ENCODE measurements at regions not wholly inside any gene's neighbourhood (a gene's known extent, or its start where the extent isn't known, plus 50 kb on each side); places are given as distances from the start of the nearest gene placed in this dataset.

GRCh38 chr4:151459375-151459774 lies 50.4 kb downstream of the FHIP1A start:
- Histone ChIP-seq H3K4me2 (ENCODE audit: low read length) (no peak overlapping the region), H3K79me2 (ENCODE audit: low read length) (no peaks in the 10 kb centered on the region), H3K4me1 (ENCODE audit: low read length) (no peaks in the 10 kb centered on the region)

GRCh38 chr4:151460434-151460833 lies 51.5 kb downstream of the FHIP1A start:
- Histone ChIP-seq H3K4me2 (ENCODE audit: low read length) (no peak overlapping the region), H3K27ac (ENCODE audit: low read length) (no peak overlapping the region), H3K27me3 (ENCODE audit: low read depth, low read length) (no peaks in the 10 kb centered on the region), H3K4me1 (ENCODE audit: low read length) (no peaks in the 10 kb centered on the region), H3K9ac (ENCODE audit: low read length) (no peak overlapping the region), H2AFZ (ENCODE audit: low read depth, low read length) (no peak overlapping the region), H3K4me3 (ENCODE audit: low read length) (no peak overlapping the region), H3K79me2 (ENCODE audit: low read length) (no peaks in the 10 kb centered on the region), H4K20me1 (ENCODE audit: insufficient read depth, low read length) (no peaks in the 10 kb centered on the region), H3K9me3 (ENCODE audit: insufficient read depth, low read length) (no peaks in the 10 kb centered on the region), H3K36me3 (replicated peaks; ENCODE audit: low read depth, low read length) (no peaks in the 10 kb centered on the region)
- TF ChIP-seq CTCF (IDR thresholded peaks at IDR 0.05; ENCODE audit: low read depth, low read length) (no peak), EZH2phosphoT487 (IDR thresholded peaks at IDR 0.05; ENCODE audit: low read depth) (no peak)

More at GRCh38 chr4:151459375-151459774, 50.4 kb downstream of the FHIP1A start:
- Histone ChIP-seq H3K4me3 (ENCODE audit: low read length) (no peak overlapping the region), H3K27me3 (ENCODE audit: low read depth, low read length) (no peaks in the 10 kb centered on the region), H3K9me3 (ENCODE audit: insufficient read depth, low read length) (no peaks in the 10 kb centered on the region), H3K27ac (ENCODE audit: low read length) (no peak overlapping the region), H3K9ac (ENCODE audit: low read length) (no peak overlapping the region), H4K20me1 (ENCODE audit: insufficient read depth, low read length) (no peaks in the 10 kb centered on the region), H2AFZ (ENCODE audit: low read depth, low read length) (no peak overlapping the region), H3K36me3 (replicated peaks; ENCODE audit: low read depth, low read length) (no peaks in the 10 kb centered on the region)
- TF ChIP-seq EZH2phosphoT487 (IDR thresholded peaks at IDR 0.05; ENCODE audit: low read depth), result no peak
- no peak for TF ChIP-seq CTCF (IDR thresholded peaks at IDR 0.05; ENCODE audit: low read depth, low read length)

GRCh38 chr4:151462554-151462953 lies 53.6 kb downstream of the FHIP1A start:
- Histone ChIP-seq H3K27me3 (ENCODE audit: low read depth, low read length) (no peaks in the 10 kb centered on the region), H3K4me1 (ENCODE audit: low read length) (no peaks in the 10 kb centered on the region), H4K20me1 (ENCODE audit: insufficient read depth, low read length) (no peaks in the 10 kb centered on the region), H3K9me3 (ENCODE audit: insufficient read depth, low read length) (no peaks in the 10 kb centered on the region), H3K4me2 (ENCODE audit: low read length) (no peak overlapping the region), H3K36me3 (replicated peaks; ENCODE audit: low read depth, low read length) (no peaks in the 10 kb centered on the region), H3K27ac (ENCODE audit: low read length) (no peak overlapping the region), H3K9ac (ENCODE audit: low read length) (no peak overlapping the region), H2AFZ (ENCODE audit: low read depth, low read length) (no peak overlapping the region), H3K4me3 (ENCODE audit: low read length) (no peak overlapping the region), H3K79me2 (ENCODE audit: low read length) (no peaks in the 10 kb centered on the region)
- TF ChIP-seq CTCF (IDR thresholded peaks at IDR 0.05; ENCODE audit: low read depth, low read length), result no peak
- no peak for TF ChIP-seq EZH2phosphoT487 (IDR thresholded peaks at IDR 0.05; ENCODE audit: low read depth)

- Histone ChIP-seq H3K9me3 (ENCODE audit: insufficient read depth, low read length) (no peaks in the 10 kb centered on the region), H3K27ac (ENCODE audit: low read length) (no peak overlapping the region), H3K9ac (ENCODE audit: low read length) (no peak overlapping the region), H3K4me3 (ENCODE audit: low read length) (no peak overlapping the region), H3K4me1 (ENCODE audit: low read length) (no peaks in the 10 kb centered on the region), H4K20me1 (ENCODE audit: insufficient read depth, low read length) (no peaks in the 10 kb centered on the region), H3K79me2 (ENCODE audit: low read length) (no peaks in the 10 kb centered on the region), H3K27me3 (ENCODE audit: low read depth, low read length) (peaks cover 24% of the 10 kb centered on the region), H3K4me2 (ENCODE audit: low read length) (no peak overlapping the region), H2AFZ (ENCODE audit: low read depth, low read length) (no peak overlapping the region), H3K36me3 (replicated peaks; ENCODE audit: low read depth, low read length) (no peaks in the 10 kb centered on the region)
- TF ChIP-seq EZH2phosphoT487 (IDR thresholded peaks at IDR 0.05; ENCODE audit: low read depth), result no peak
- TF ChIP-seq CTCF (IDR thresholded peaks at IDR 0.05; ENCODE audit: low read depth, low read length), result no peak
These were observed 60.0 kb downstream of the FHIP1A start for GRCh38 chr4:151468715-151469696.
